ENCODE measurements at regions not wholly inside any gene's neighbourhood (a gene's known extent, or its start where the extent isn't known, plus 50 kb on each side); places are given as distances from the start of the nearest gene placed in this dataset.

- H3K27me3 ChIP-seq (ENCODE audit: control insufficient read depth, insufficient read depth, low read length): no peaks in the 10 kb centered on the region
- no peaks in the 10 kb centered on the region for H3K9me3 ChIP-seq (ENCODE audit: control insufficient read depth, insufficient read depth, low read depth, low read length)
- no peaks in the 10 kb centered on the region for H3K4me1 ChIP-seq (ENCODE audit: control insufficient read depth, extremely low read depth, insufficient read depth, low read length)
- DNase-seq (ENCODE audit: low read depth in 2 of 2): no peak
- H4K20me1 ChIP-seq (ENCODE audit: control insufficient read depth, extremely low read depth, insufficient read depth, low read length): no peaks in the 10 kb centered on the region
- no peaks in the 10 kb centered on the region for H3K79me2 ChIP-seq (ENCODE audit: control insufficient read depth, insufficient read depth, low read length)
- TF ChIP-seq EZH2 (IDR thresholded peaks at IDR 0.05; ENCODE audit: low read length, missing control alignments) (no peak), CTCF (conservative IDR thresholded peaks at IDR 0.05 in 1 of 2, IDR thresholded peaks at IDR 0.05 in 1 of 2; ENCODE audit: low read depth in 1 of 2, low read length in 2 of 2) (no peak)
- H3K27ac ChIP-seq (ENCODE audit: insufficient read depth, low read length): no peak overlapping the region
- H3K4me2 ChIP-seq (ENCODE audit: extremely low read depth, insufficient read depth, low read length): no peak overlapping the region
- H3K36me3 ChIP-seq (ENCODE audit: control insufficient read depth, insufficient read depth, low read length): no peaks in the 10 kb centered on the region
- no peak overlapping the region for H3K4me3 ChIP-seq (replicated peaks in 1 of 4; ENCODE audit: control extremely low read depth in 1 of 4, insufficient read depth in 1 of 4, low read depth in 3 of 4, low read length in 4 of 4)
- no peak overlapping the region for H3K9ac ChIP-seq (ENCODE audit: insufficient read depth, low read length)
- H2AFZ ChIP-seq (ENCODE audit: low read length): no peak overlapping the region
Observed at GRCh38 chr15:37618353-37618752, 316.1 kb upstream of the TMCO5A start.

- DNase-seq (ENCODE audit: low read depth in 2 of 2): no peak
- no peaks in the 10 kb centered on the region for H3K36me3 ChIP-seq (ENCODE audit: control insufficient read depth, insufficient read depth, low read length)
- no peak overlapping the region for H3K27ac ChIP-seq (ENCODE audit: insufficient read depth, low read length)
- H3K27me3 ChIP-seq (ENCODE audit: control insufficient read depth, insufficient read depth, low read length): no peaks in the 10 kb centered on the region
- no peak for TF ChIP-seq CTCF (conservative IDR thresholded peaks at IDR 0.05 in 1 of 2, IDR thresholded peaks at IDR 0.05 in 1 of 2; ENCODE audit: low read depth in 1 of 2, low read length in 2 of 2)
- TF ChIP-seq EZH2 (IDR thresholded peaks at IDR 0.05; ENCODE audit: low read length, missing control alignments): no peak
- H3K4me3 ChIP-seq (replicated peaks in 1 of 4; ENCODE audit: control extremely low read depth in 1 of 4, insufficient read depth in 1 of 4, low read depth in 3 of 4, low read length in 4 of 4): no peak overlapping the region
- H3K9ac ChIP-seq (ENCODE audit: insufficient read depth, low read length): no peak overlapping the region
- H4K20me1 ChIP-seq (ENCODE audit: control insufficient read depth, extremely low read depth, insufficient read depth, low read length): no peaks in the 10 kb centered on the region
- no peak overlapping the region for H2AFZ ChIP-seq (ENCODE audit: low read length)
- H3K79me2 ChIP-seq (ENCODE audit: control insufficient read depth, insufficient read depth, low read length): no peaks in the 10 kb centered on the region
- no peak overlapping the region for H3K4me2 ChIP-seq (ENCODE audit: extremely low read depth, insufficient read depth, low read length)
- H3K4me1 ChIP-seq (ENCODE audit: control insufficient read depth, extremely low read depth, insufficient read depth, low read length): no peaks in the 10 kb centered on the region
- H3K9me3 ChIP-seq (ENCODE audit: control insufficient read depth, insufficient read depth, low read depth, low read length): no peaks in the 10 kb centered on the region
Observed at GRCh38 chr15:37619358-37620042, 314.9 kb upstream of the TMCO5A start.

- no peak for DNase-seq (ENCODE audit: low read depth in 2 of 2)
- Histone ChIP-seq H3K9me3 (ENCODE audit: control insufficient read depth, insufficient read depth, low read depth, low read length) (no peaks in the 10 kb centered on the region), H3K79me2 (ENCODE audit: control insufficient read depth, insufficient read depth, low read length) (no peaks in the 10 kb centered on the region), H3K4me2 (ENCODE audit: extremely low read depth, insufficient read depth, low read length) (no peak overlapping the region), H4K20me1 (ENCODE audit: control insufficient read depth, extremely low read depth, insufficient read depth, low read length) (no peaks in the 10 kb centered on the region), H3K27ac (ENCODE audit: insufficient read depth, low read length) (no peak overlapping the region), H3K27me3 (ENCODE audit: control insufficient read depth, insufficient read depth, low read length) (no peaks in the 10 kb centered on the region), H3K9ac (ENCODE audit: insufficient read depth, low read length) (no peak overlapping the region), H3K4me1 (ENCODE audit: control insufficient read depth, extremely low read depth, insufficient read depth, low read length) (no peaks in the 10 kb centered on the region), H2AFZ (ENCODE audit: low read length) (no peak overlapping the region), H3K36me3 (ENCODE audit: control insufficient read depth, insufficient read depth, low read length) (no peaks in the 10 kb centered on the region), H3K4me3 (replicated peaks in 1 of 4; ENCODE audit: control extremely low read depth in 1 of 4, insufficient read depth in 1 of 4, low read depth in 3 of 4, low read length in 4 of 4) (no peak overlapping the region)
- TF ChIP-seq EZH2 (IDR thresholded peaks at IDR 0.05; ENCODE audit: low read length, missing control alignments) (no peak), CTCF (conservative IDR thresholded peaks at IDR 0.05 in 1 of 2, IDR thresholded peaks at IDR 0.05 in 1 of 2; ENCODE audit: low read depth in 1 of 2, low read length in 2 of 2) (no peak)
Observed at GRCh38 chr15:37625576-37625975, 308.9 kb upstream of the TMCO5A start.

Measured in fibroblast of lung (primary cell).